Activated CD4-positive, alpha-beta T cell treated with anti-CD3 and anti-CD28 coated beads, Interleukin-2, Interleukin-6, amounts not matched to agents 100 ng/mL and 50 ng/mL, durations not matched to agents 16 hours and 8 hours (primary cell): ENCODE measurements at regions not wholly inside any gene's neighbourhood (a gene's known extent, or its start where the extent isn't known, plus 50 kb on each side); places are given as distances from the start of the nearest gene placed in this dataset.

Experiments used
- DNase-seq: peaks from one replicate; pipeline ENCODE4 v3.0.0-alpha.2; 2020

DNA sequence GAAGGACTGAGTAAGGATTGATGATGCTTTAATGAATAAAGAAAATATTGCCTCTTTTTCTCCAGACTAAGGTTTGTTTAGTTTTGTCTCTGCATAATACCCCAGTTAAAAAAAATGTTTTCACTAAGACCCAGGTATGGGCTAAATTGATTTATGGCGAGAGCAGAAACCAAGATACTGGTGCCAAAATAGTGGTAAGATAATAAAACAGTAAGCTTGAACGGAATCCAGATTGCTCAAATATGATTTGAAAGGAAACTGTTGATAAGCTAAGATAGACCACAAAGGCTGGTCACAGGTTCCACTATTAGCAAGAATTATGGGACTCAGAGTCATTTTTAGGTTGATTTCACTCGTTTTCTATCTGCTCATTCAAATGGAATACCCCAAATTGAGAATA is 831.2 kb downstream of the EPHA7 start:
- DNase-seq: no peak

- DNase-seq: no peak
Measured at GRCh38 chr6:92587525-92587924, 831.8 kb downstream of the EPHA7 start.

DNA sequence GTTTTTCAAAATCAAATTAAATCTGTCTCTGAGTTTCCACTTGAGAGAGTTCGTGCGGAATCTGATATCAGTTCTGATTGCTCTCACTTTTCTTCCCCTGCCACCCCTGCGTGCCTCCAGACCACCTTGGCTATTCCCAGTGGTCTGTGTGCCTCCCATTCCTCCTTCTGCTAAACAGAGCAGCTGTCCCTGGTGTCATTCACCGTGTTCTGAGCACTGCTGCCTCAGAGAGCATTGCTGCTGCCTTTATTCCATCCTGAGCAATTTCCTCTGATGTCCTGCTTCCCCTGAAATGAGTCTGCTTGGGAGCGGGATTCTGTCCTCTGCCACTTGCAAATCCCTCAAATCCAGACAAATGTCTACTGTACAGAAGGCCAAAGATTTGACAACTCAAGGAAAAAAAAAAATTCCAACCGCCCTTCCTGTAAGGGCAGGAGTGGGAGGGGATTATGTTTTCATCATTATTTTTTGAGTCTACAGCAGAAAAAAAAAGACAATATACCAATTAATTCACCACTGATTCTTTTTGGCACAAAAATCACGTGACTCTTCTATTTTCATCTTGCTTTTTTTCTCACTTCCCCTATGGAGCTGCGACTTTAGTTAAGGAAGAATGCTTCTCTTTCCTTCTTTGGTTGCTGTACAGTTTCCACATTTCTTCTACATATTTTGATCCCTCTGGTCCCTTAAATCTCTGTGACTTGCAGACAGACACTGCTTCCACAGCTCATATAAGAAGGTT is 833.0 kb downstream of the EPHA7 start:
- DNase-seq: no peak

- no peak for DNase-seq
Measured at GRCh38 chr6:92582211-92582610, 837.1 kb downstream of the EPHA7 start.

DNA sequence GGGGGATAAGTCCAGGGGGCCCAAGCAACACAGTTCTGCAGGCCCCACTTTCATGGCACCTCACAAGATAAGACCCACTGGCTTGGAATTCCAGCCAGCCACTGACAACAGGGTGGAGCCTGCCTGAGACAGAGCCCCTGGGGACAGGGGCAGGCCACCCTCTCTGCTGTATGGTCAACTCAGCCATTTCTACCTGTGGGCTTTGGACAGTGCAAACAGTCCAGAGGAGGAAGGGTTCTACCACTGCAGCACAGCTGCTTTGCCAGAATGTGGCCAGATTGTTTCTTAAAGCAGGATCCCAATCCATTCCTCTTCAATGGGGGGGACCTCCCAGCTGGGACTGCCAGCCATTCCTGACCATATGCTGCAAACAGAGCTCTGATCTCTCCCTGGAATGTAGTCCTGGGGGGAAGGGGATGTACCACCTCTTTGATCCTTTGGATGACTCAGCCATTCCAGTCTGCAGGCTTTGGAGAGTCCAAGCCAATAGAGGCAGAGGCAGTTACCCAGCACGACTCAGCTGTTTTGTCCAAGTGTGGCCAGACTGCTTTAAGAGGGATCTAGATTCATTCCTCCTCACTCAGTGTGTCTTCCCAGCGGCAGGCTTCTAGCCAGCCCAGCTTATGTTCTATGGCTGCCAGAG is 842.2 kb downstream of the EPHA7 start:
- no peak for DNase-seq

DNA sequence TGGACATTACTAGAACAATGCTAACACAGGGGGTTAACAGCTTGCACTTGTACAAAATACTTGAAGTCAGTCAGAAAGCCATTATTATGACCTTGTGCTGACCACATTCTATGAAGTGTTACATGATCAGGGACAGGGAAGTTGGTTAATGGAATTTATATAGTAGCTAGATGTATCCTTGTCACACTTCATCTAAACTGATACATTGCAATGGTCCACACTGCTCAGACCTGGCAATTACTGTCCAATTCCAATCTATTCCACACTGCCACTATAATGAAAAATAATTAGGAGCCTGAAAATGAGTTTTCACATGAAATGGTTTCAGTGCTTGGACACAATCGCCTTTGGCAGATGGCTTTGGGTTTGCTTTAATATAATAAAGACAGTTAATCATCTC is 850.8 kb downstream of the EPHA7 start:
- no peak for DNase-seq

DNA sequence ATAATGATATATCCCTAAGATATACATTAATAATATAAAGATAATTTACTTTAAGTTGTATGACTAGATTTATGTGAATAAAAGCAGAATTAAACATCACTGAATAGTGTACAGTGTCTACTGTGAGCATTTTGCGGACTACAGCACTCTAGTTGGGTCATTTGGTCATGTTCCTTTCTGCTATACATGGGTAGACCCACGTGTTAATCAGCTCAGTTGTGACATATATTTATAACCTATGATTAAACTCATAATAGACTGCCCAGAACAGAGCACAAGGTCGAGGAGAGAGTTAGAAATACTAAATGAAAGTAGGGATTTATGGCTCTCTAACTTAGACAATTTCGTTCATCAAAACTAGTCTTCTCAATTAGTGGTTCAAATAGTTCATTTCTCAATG is 852.7 kb downstream of the EPHA7 start:
- DNase-seq: no peak

GRCh38 chr6:92564376-92564775 is 855.0 kb downstream of the EPHA7 start:
- DNase-seq: no peak

DNA sequence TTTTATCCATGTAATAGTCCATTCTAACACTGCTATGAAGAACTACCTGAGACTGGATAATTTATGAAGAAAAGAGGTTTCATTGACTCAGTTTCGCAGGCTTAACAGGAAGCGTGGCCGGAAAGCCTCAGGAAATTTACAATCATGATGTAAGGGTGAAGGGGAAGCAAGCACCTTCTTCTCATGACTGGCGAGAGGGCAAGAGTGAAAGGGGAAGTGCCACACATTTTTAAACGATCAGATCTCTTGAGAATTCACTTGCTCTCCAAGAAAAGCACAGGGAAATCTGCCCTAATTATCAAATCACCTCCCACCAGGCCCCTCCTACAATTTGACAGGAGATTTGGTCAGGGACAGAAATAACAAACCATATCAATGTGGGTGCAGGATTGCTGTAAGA is 859.7 kb downstream of the EPHA7 start:
- DNase-seq: no peak

DNA sequence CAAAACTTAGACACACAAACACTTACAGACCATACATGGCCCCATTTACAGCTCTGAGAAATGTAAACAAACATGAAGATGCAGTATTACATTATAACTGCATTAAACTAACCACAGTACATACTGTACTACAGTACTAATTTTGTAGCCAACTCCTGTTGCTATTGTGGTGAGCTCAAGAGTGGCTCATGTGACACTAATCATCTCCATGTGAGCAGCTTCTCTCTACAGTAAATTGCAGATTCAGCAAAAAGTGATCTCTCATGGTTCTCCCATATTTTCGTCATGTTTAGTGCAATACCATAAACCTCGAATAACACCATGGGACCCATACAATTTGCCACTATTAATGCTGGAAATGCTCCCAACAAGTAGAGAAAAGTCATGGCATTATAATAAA is 860.4 kb downstream of the EPHA7 start:
- DNase-seq: no peak

DNA sequence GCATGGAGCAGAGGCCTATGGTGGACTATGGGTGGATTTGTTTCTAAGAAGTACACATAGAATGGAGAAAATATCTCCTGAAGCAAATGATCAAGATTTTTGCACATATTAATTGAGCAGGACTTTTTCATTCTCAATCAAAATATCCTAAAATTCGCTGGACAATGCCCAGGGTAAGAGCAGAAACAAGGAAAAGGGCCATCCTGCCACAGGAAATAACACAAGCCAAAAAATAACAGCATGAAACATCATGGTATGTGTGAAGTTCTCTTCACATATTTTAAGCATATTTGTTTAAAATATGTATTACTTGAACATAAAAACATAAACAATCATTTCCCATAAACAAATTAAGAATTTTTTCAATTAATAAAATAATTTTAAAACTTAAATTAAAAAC is 868.9 kb downstream of the EPHA7 start:
- DNase-seq: no peak

DNA sequence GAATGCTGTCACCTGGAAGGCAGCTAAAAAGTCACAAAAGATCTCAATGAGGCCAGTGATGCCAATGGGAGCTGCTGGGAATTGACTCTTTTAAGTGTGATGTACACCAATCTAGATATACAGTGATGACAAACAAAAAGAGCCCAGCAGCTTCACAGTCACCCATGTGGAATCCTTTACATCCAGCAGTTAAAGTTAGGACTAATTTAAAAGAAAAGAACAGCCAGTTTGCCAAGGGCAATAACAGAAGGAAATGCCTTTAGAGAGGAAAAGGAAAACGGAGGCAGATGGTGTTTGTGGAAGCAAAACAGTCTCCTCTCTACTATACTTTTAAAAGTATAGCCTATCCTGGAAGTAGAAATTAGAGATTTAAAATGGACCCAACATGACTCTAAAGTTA is 873.5 kb downstream of the EPHA7 start:
- DNase-seq: no peak

DNA sequence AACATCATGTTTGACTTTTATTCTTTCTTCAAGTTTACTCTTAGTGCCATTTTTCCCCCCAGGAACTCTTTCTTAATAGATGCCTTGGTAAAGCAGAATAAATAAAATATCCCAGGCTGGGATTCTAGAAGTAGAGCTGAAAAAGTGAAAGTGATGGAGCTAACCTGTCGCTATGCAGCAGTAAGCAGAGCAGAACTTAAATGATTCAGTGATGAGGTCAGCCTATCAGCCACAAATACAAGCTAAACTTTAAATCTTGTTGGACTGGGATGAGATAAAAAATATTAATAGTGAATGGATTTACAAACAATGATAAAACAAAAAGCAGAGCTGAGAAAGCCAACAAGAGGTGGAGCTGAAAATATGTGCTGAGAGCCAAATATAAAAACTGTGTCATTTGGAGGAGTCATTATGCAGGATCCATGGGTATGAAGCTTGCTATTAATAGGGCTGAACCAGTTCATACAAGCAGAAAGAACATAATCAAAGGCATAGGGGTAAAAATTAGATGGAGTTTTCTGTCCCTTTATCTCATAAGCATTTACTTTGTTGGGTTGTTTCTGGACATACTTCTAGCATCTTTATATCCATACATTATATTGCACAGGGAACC is 877.8 kb downstream of the EPHA7 start:
- DNase-seq: no peak

DNA sequence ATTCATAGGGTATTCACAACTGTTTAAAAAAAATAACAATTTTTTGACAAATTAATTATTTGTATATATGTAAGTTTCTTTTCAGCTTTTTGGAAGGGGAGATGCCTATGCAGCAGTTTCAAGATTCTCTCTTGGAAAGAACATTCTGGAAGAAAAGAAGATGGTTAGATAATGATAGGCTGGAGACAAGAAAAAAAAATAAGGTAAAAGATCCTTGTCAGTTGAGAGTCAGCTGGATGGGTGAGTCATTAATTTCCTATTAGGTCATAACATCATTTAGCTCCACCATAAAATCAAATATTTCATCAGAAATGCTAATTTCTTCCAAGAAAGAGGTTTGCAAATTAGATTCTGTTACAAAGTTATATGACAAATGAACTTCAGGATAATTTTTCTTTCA is 880.4 kb downstream of the EPHA7 start:
- no peak for DNase-seq

GRCh38 chr6:92538275-92538674 is 881.1 kb downstream of the EPHA7 start:
- DNase-seq: no peak

DNA sequence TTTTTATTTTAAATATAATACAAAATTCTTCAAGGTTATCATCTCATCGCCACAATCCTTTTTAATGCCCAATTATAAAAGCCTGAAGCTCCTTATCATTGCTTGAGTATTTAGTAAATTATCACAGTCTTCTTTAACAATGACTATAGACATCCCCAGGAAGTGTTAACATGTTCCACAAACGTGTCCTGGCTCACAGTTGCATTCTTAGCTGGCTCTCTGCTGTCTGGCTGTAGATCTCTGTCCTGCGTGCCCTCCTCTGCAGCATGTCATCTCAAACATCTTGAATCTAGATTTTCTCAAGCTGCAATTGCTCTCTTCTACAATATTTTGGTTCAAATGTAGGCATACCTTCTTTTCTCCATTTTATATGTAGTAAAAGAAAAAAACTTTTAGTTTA is 885.2 kb downstream of the EPHA7 start:
- DNase-seq: no peak

- DNase-seq: no peak
Measured at GRCh38 chr6:92522589-92522988, 896.8 kb downstream of the EPHA7 start.

GRCh38 chr6:92521553-92521952 is 897.8 kb downstream of the EPHA7 start:
- DNase-seq: no peak

- DNase-seq: no peak
Measured at GRCh38 chr6:92510137-92510536, 909.2 kb downstream of the EPHA7 start.

DNA sequence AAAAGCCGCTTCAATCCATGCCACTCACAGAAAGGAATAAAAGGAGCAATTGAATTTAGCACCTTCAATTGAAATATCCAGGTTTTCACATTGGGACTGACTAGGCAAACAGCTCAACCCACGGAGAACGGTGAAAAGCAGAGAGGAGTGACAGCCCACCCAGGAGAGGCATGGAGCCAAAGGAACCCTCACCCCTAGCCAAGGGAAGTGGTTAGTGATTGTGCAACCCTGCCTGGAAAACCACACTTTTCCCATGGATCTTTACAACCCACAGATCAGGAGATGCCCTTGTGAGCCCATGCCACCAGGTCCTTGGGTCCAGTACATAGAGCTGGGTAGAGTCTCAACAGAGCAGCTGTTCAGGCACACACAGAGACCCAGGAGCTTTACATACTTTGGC is 911.8 kb downstream of the EPHA7 start:
- DNase-seq: no peak

GRCh38 chr6:92504509-92504908 is 914.9 kb downstream of the EPHA7 start:
- no peak for DNase-seq

- no peak for DNase-seq
Measured at GRCh38 chr6:92497281-92497680, 922.1 kb downstream of the EPHA7 start.

DNA sequence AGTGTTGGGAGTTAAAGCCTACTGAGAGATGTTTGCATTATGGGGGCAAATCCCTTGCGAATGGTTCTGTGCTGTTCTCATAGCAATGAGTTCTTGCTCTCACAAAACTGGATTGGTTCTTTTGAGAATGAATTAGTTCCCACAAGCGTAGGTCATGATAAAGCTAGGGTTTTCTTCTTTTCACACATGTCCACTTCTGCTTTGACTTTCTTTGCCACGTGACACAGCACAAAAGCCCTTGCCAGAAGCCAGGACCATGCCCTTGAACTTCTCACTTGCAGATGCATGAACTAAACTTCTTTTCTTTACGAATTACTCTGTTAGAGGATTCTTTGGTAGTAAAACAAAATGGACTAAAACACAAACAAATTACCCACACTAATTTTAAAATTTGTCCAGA is 922.8 kb downstream of the EPHA7 start:
- no peak for DNase-seq

- DNase-seq: no peak
Measured at GRCh38 chr6:92495242-92495641, 924.1 kb downstream of the EPHA7 start.

DNA sequence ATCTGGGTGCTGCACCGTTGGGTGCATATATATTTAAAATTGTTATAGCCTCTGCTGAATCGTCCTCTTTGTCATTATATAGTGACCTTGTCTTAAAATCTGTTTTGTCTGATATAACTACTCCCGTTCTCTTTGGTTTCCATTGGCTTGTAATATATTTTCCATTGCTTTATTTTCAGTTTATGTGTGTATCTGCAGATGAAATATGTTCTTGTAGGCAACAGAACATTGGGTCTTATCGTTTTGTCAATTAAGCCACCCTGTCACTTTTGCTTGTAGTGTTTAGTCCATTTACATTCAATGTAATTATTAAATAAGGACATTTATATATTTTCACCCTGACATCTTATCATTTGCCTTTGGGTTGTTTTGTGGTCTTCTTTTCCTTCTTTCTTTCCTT is 933.9 kb downstream of the EPHA7 start:
- DNase-seq: no peak
